OCI-LY1 (cell line): ENCODE measurements at regions not wholly inside any gene's neighbourhood (a gene's known extent, or its start where the extent isn't known, plus 50 kb on each side); places are given as distances from the start of the nearest gene placed in this dataset.

Source experiments
- H2AFZ ChIP-seq: fragments of 200-600 bp; sonication (generic), shearing (Covaris generic); 2 replicates; pipeline ENCODE4 v1.6.0; 2014; ENCODE audit warnings: antibody characterized with exemption, mild to moderate bottlenecking, low read length
- H3F3A ChIP-seq: fragments of 200-600 bp; sonication (generic), shearing (Covaris generic); 2 replicates; pipeline ENCODE4 v1.6.0; 2014; ENCODE audit warnings: mild to moderate bottlenecking, antibody characterized with exemption, low read length, moderate library complexity; ENCODE audit not compliant: insufficient read depth
- H3K27ac ChIP-seq: fragments of 200-600 bp; sonication (generic); 2 replicates; pipeline ENCODE4 v1.5.1; 2014; ENCODE audit warnings: low read length, mixed run types, mild to moderate bottlenecking, low read depth; ENCODE audit not compliant: poor library complexity, severe bottlenecking
- H3K27me3 ChIP-seq: fragments of 200-600 bp; sonication (generic); 2 replicates; pipeline ENCODE4 v1.6.0; 2014; ENCODE audit warnings: antibody characterized with exemption, mild to moderate bottlenecking, low read length, moderate library complexity; ENCODE audit not compliant: insufficient read depth
- H3K36me3 ChIP-seq: fragments of 200-600 bp; sonication (generic); 2 replicates; pipeline ENCODE4 v1.6.1; 2014; ENCODE audit warnings: mild to moderate bottlenecking, antibody characterized with exemption, low read length, moderate library complexity, mixed read lengths; ENCODE audit not compliant: insufficient read depth
- H3K4me1 ChIP-seq: fragments of 200-600 bp; sonication (generic); 2 replicates; pipeline ENCODE4 v1.5.1; 2014; ENCODE audit warnings: mild to moderate bottlenecking, low read length, moderate library complexity; ENCODE audit not compliant: insufficient read depth, severe bottlenecking
- H3K4me2 ChIP-seq: fragments of 200-600 bp; sonication (generic), shearing (Covaris generic); 2 replicates; pipeline ENCODE4 v1.6.1; 2014; ENCODE audit warnings: low read length
- H3K4me3 ChIP-seq: fragments of 200-600 bp; sonication (generic); 2 replicates; pipeline ENCODE4 v1.5.1; 2014; ENCODE audit warnings: low read length, low read depth, mild to moderate bottlenecking, mixed read lengths; ENCODE audit not compliant: poor library complexity, severe bottlenecking
- H3K79me2 ChIP-seq: fragments of 200-600 bp; shearing (Covaris generic); 2 replicates; pipeline ENCODE4 v1.6.1; 2016; ENCODE audit warnings: mixed run types, low read length, mixed read lengths; ENCODE audit not compliant: insufficient read depth
- H3K9ac ChIP-seq: fragments of 200-600 bp; sonication (generic), shearing (Covaris generic); 2 replicates; pipeline ENCODE4 v1.6.1; 2014; ENCODE audit warnings: mild to moderate bottlenecking, low read length, mixed read lengths
- H3K9me2 ChIP-seq: fragments of 200-600 bp; sonication (generic), shearing (Covaris generic); 2 replicates; pipeline ENCODE4 v1.6.1; 2014; ENCODE audit warnings: low read depth, mild to moderate bottlenecking, low read length, mixed read lengths
- H3K9me3 ChIP-seq: fragments of 200-600 bp; shearing (Covaris generic); 2 replicates; pipeline ENCODE4 v1.6.1; 2014; ENCODE audit warnings: low read length, mixed read lengths
- H4K20me1 ChIP-seq: fragments of 200-600 bp; sonication (generic), shearing (Covaris generic); 2 replicates; pipeline ENCODE4 v1.6.0; 2016; ENCODE audit warnings: mild to moderate bottlenecking, low read length; ENCODE audit not compliant: insufficient read depth
- EZH2 ChIP-seq: fragments of 200-600 bp; sonication (generic), shearing (Covaris generic); IDR thresholded peaks from 2 replicates; pipeline ENCODE4 v1.8.0; 2017; ENCODE audit warnings: borderline replicate concordance, mixed run types, mild to moderate bottlenecking, antibody characterized with exemption, low read length, moderate library complexity, mixed read lengths
- TF ChIP-seq, protein P1 (sequence below): fragments of 200-600 bp; sonication (generic), shearing (Covaris generic); IDR thresholded peaks from 2 replicates; pipeline ENCODE4 v1.5.1; 2017; ENCODE audit warnings: mild to moderate bottlenecking, antibody characterized with exemption, low read length, moderate library complexity, mixed read lengths

DNA sequence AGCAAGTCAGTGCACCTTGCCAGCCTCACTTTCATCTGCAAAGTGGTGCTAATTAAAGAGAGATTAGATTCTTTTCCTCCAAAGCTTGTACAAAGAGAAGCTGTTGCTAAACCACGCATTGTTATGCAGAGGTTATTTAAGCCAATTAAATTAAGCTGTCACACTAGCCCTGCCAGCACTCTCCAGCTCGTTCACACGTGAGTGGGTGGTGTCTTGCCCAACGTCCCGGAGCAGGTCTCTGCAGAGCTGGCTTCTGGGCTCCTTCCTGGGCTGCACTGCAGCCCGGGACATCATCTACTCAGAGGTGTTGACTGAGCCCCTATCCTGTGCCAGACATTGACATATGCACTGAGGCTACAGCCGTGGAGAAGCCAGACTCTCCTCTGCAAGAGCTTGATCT is 401.6 kb upstream of the SULF2 start:
- Histone ChIP-seq H3F3A (no peaks in the 10 kb centered on the region), H2AFZ (no peak overlapping the region), H3K9me2 (no peaks in the 10 kb centered on the region), H3K4me3 (no peak overlapping the region), H3K4me1 (no peaks in the 10 kb centered on the region), H3K9ac (no peak overlapping the region), H3K4me2 (no peak overlapping the region), H3K27me3 (no peaks in the 10 kb centered on the region), H3K79me2 (no peaks in the 10 kb centered on the region), H4K20me1 (no peaks in the 10 kb centered on the region), H3K36me3 (no peaks in the 10 kb centered on the region), H3K27ac (no peak overlapping the region), H3K9me3 (no peaks in the 10 kb centered on the region)
- no peak for TF ChIP-seq EZH2
- TF ChIP-seq, protein P1, sequence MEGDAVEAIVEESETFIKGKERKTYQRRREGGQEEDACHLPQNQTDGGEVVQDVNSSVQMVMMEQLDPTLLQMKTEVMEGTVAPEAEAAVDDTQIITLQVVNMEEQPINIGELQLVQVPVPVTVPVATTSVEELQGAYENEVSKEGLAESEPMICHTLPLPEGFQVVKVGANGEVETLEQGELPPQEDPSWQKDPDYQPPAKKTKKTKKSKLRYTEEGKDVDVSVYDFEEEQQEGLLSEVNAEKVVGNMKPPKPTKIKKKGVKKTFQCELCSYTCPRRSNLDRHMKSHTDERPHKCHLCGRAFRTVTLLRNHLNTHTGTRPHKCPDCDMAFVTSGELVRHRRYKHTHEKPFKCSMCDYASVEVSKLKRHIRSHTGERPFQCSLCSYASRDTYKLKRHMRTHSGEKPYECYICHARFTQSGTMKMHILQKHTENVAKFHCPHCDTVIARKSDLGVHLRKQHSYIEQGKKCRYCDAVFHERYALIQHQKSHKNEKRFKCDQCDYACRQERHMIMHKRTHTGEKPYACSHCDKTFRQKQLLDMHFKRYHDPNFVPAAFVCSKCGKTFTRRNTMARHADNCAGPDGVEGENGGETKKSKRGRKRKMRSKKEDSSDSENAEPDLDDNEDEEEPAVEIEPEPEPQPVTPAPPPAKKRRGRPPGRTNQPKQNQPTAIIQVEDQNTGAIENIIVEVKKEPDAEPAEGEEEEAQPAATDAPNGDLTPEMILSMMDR: no peak

DNA sequence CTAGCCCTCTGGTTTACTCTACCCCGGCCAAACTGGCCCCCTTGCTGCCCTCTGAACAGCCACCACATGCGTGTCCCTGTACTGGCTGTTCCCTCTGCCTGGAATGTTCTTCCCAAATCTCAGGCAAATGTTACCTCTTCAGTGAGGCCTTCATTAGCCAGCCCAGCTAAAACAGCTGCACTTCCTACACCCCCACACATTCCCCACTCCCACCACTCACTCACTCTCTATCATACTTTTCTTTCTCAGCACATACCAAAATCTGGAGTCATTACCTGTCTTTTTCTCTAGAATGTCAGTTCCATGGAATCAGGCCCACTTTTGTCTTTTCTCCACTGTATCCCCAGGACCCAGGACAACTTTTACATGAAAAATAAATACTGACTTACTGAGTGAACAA is 401.2 kb upstream of the SULF2 start:
- TF ChIP-seq, protein P1: no peak
- no peak for TF ChIP-seq EZH2
- no peaks in the 10 kb centered on the region for H3K9me2 ChIP-seq
- H3K9ac ChIP-seq: no peak overlapping the region
- no peaks in the 10 kb centered on the region for H3F3A ChIP-seq
- H2AFZ ChIP-seq: no peak overlapping the region
- no peaks in the 10 kb centered on the region for H3K79me2 ChIP-seq
- H3K4me1 ChIP-seq: no peaks in the 10 kb centered on the region
- no peak overlapping the region for H3K4me3 ChIP-seq
- H3K4me2 ChIP-seq: no peak overlapping the region
- no peaks in the 10 kb centered on the region for H3K9me3 ChIP-seq
- no peaks in the 10 kb centered on the region for H3K27me3 ChIP-seq
- no peak overlapping the region for H3K27ac ChIP-seq
- H4K20me1 ChIP-seq: no peaks in the 10 kb centered on the region
- no peaks in the 10 kb centered on the region for H3K36me3 ChIP-seq

GRCh38 chr20:48184229-48184628 is 398.9 kb upstream of the SULF2 start:
- no peaks in the 10 kb centered on the region for H3K9me2 ChIP-seq
- no peaks in the 10 kb centered on the region for H3K4me1 ChIP-seq
- H3K27me3 ChIP-seq: no peaks in the 10 kb centered on the region
- no peaks in the 10 kb centered on the region for H3F3A ChIP-seq
- H3K79me2 ChIP-seq: no peaks in the 10 kb centered on the region
- no peaks in the 10 kb centered on the region for H3K36me3 ChIP-seq
- H3K4me3 ChIP-seq: no peak overlapping the region
- H3K9ac ChIP-seq: no peak overlapping the region
- TF ChIP-seq, protein P1: no peak
- no peak for TF ChIP-seq EZH2
- H3K4me2 ChIP-seq: no peak overlapping the region
- no peaks in the 10 kb centered on the region for H4K20me1 ChIP-seq
- no peaks in the 10 kb centered on the region for H3K9me3 ChIP-seq
- no peak overlapping the region for H3K27ac ChIP-seq
- H2AFZ ChIP-seq: no peak overlapping the region
